Ectodermal cell (in vitro differentiated cells): ENCODE measurements at regions not wholly inside any gene's neighbourhood (a gene's known extent, or its start where the extent isn't known, plus 50 kb on each side); places are given as distances from the start of the nearest gene placed in this dataset.
"Not testable (repeated sequence)": the region's sequence is repeated elsewhere in the genome, so short reads cannot be mapped to it uniquely, and the experiment has no call there.

Source experiments
- H3K27ac ChIP-seq: 2 replicates; pipeline ENCODE4 v1.7.0; 2013; ENCODE audit warnings: mild to moderate bottlenecking, low read depth, low read length; ENCODE audit not compliant: insufficient read depth, poor library complexity, severe bottlenecking
- H3K27me3 ChIP-seq: 2 replicates; pipeline ENCODE4 v1.7.0; 2013; ENCODE audit warnings: mild to moderate bottlenecking, low read length; ENCODE audit not compliant: insufficient read depth, control insufficient read depth, poor library complexity, severe bottlenecking
- H3K36me3 ChIP-seq: one replicate; pipeline ENCODE4 v1.7.0; 2013; ENCODE audit warnings: low read length; ENCODE audit not compliant: control insufficient read depth, insufficient read depth
- H3K4me1 ChIP-seq: one replicate; pipeline ENCODE4 v1.7.0; 2013; ENCODE audit warnings: low read length; ENCODE audit not compliant: control insufficient read depth, insufficient read depth
- H3K4me3 ChIP-seq: 2 replicates; pipeline ENCODE4 v1.7.0; 2013; ENCODE audit warnings: low read depth, low read length, control low read depth; ENCODE audit not compliant: insufficient read depth
- H3K9me3 ChIP-seq: 2 replicates; pipeline ENCODE4 v1.7.0; 2013; ENCODE audit warnings: mild to moderate bottlenecking, low read length, moderate library complexity; ENCODE audit not compliant: control insufficient read depth
- WGBS, 2 experiments: methylation state at CpG; one replicate each; pipeline ENCODE4 v1.1.7; 2013; ENCODE audit warnings: missing lambda C conversion rate in 2 of 2; 5-methylcytosine and 5-hydroxymethylcytosine counted together

DNA sequence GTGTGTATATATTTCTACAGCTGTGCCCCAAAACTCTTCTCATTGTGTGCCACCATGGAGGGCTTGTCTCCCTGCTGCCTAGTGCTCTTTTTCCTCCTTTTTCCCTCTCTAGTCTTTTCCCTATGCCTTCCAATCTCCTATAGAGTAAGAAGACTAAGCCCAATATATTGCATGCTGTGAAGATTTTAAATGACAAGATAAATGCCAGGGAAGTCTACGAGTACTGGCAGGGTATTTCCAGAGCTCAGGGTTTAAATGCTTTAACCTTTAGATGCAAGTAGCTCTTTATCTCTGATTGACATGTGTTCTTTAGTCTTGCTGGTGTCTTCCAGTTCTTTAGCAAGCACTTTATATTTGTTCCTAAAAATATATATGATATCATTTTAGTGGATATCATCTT, 200.7 kb downstream of the SLITRK1 start:
- H3K36me3 ChIP-seq = no peaks in the 10 kb centered on the region
- 18 to 32% methylated on average over 1 of the region's 1 CpG for WGBS, 2 experiments
- H3K9me3 ChIP-seq = no peaks in the 10 kb centered on the region
- H3K27me3 ChIP-seq = no peaks in the 10 kb centered on the region
- no peaks in the 10 kb centered on the region for H3K4me1 ChIP-seq
- H3K4me3 ChIP-seq = no peak overlapping the region
- no peak overlapping the region for H3K27ac ChIP-seq

DNA sequence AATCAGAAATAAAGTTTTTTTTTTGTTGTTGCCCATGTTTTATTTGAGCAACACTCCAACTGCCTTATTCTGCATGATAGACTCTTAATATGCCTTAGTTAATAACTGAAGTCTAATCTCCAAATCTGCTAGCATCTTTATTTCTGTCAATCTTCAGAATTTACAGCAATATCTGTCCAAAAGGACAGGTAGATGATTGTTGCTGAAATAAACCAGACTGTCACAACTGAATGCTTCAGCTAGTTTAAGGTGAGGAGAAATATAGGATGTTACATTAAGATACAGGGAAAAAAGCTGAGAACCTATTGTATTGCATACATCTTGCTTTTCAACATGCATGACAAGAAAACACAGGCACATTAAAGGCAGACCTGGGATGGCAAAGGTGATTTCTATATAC, 204.3 kb downstream of the SLITRK1 start:
- no peaks in the 10 kb centered on the region for H3K9me3 ChIP-seq
- no peaks in the 10 kb centered on the region for H3K36me3 ChIP-seq
- H3K27ac ChIP-seq = no peak overlapping the region
- H3K4me1 ChIP-seq = no peaks in the 10 kb centered on the region
- no peak overlapping the region for H3K4me3 ChIP-seq
- H3K27me3 ChIP-seq = no peaks in the 10 kb centered on the region

DNA sequence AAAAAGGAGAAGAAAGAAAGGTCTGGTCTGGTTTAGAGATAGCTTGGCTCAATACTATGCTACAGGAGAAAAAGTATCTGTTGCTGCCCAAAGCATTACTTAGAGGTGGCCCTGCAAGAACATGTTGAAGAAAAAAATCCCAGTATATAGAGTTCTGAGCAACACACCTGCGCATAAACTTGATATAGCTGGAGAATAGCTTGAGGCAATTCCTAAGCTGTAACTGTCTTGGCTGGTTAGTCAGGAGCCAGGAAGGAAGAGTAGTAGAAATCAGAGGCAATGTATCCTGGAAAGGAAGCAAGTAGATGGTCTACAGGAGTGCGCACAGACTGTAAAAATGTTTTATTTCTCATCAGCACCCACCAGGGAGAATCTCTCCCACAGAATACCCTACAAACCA, 209.7 kb downstream of the SLITRK1 start:
- 95 to 99% methylated on average over 2 of the region's 2 CpGs for WGBS, 2 experiments
- H3K27ac ChIP-seq = no peak overlapping the region
- H3K4me3 ChIP-seq = no peak overlapping the region
- H3K36me3 ChIP-seq = no peaks in the 10 kb centered on the region
- H3K9me3 ChIP-seq = no peaks in the 10 kb centered on the region
- H3K4me1 ChIP-seq = no peaks in the 10 kb centered on the region
- no peaks in the 10 kb centered on the region for H3K27me3 ChIP-seq

DNA sequence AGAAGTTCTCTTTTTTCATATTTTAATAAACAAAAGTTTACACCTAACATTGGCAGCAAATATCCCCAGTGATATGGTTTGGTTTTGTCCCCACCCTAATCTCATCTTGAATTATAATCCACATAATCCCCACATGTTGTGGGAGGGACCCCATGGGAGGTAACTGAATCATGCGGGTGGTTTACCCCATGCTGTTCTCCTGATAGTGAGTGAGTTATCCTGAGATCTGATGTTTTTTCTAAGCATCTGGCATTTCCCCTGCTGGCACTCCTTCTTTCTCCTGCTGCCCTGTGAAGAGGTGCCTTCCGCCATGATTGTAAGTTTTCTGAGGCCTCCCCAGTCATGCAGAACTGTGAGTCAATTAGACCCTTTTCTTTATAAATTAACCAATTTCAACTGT, 214.7 kb downstream of the SLITRK1 start:
- H3K9me3 ChIP-seq = no peaks in the 10 kb centered on the region
- no peak overlapping the region for H3K27ac ChIP-seq
- WGBS, 2 experiments = 82 to 91% methylated on average over 2 of the region's 2 CpGs
- H3K27me3 ChIP-seq = no peaks in the 10 kb centered on the region
- H3K4me1 ChIP-seq = no peaks in the 10 kb centered on the region
- H3K4me3 ChIP-seq = no peak overlapping the region
- no peaks in the 10 kb centered on the region for H3K36me3 ChIP-seq

DNA sequence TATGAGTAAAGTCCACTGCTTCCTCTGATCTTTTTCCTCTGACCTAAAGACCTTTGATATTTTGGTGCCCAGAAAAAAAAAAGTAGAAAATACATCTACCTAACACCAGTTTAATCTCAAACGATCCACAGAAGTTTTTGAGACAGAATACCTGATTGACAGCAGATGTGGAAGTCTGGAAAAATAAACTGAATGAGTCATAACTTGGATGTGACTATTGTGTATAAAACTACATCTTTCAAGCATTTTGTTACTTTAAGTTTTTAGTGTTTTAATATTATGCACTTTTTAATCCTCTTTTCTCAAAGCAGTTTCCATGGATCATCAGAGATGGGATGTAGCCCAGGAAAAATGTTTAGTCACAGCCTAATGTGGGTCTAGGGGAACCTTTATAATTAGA, 216.1 kb downstream of the SLITRK1 start:
- no peak overlapping the region for H3K27ac ChIP-seq
- H3K4me1 ChIP-seq = no peaks in the 10 kb centered on the region
- no CpG with 5 or more reads among the region's 1 CpG for WGBS, 2 experiments
- no peaks in the 10 kb centered on the region for H3K36me3 ChIP-seq
- no peaks in the 10 kb centered on the region for H3K27me3 ChIP-seq
- H3K4me3 ChIP-seq = no peak overlapping the region
- H3K9me3 ChIP-seq = no peaks in the 10 kb centered on the region

DNA sequence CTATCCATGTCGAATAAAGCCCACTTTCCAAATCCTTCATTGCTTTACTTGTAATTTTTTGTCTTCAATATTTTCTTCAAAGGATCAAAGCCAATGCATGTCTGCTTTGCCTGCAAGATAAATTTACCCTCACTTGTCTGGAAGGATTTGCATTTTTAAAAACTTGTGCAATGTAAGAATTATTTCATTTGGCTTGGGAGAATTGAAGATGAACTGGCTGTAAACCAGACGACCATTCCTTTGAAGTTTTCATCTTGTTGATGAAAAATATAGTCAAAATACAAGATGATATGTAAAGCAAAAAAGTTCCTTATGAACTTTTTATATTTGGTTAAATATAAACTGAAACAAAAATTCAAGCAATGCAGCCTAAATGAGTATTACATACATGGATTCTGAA, 225.0 kb downstream of the SLITRK1 start:
- WGBS, 2 experiments = 75 to 87% methylated on average over 2 of the region's 2 CpGs
- no peak overlapping the region for H3K4me3 ChIP-seq
- no peak overlapping the region for H3K27ac ChIP-seq
- no peaks in the 10 kb centered on the region for H3K36me3 ChIP-seq
- no peaks in the 10 kb centered on the region for H3K27me3 ChIP-seq
- no peaks in the 10 kb centered on the region for H3K9me3 ChIP-seq
- no peaks in the 10 kb centered on the region for H3K4me1 ChIP-seq

DNA sequence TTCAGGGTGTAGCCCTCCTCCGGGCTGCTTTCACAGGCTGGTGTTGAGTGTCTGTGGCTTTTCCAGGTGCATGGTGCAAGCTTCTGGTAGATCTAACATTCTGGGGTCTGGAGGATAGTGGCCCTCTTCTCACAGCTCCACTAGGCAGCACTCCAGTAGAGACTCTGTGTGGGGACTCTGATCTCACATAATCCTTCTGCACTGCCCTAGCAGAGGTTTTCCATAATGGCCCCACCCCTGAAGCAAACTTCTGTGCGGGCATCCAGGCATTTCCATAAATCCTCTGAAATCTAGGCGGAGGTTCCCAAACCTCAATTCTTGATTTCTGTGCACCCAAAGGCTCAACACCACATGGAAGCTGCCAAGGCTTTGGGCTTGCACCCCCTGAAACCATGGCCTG, 239.7 kb downstream of the SLITRK1 start:
- H3K36me3 ChIP-seq, H3K9me3 ChIP-seq, H3K4me1 ChIP-seq, H3K27ac ChIP-seq, H3K4me3 ChIP-seq, H3K27me3 ChIP-seq: not testable (repeated sequence)
- WGBS, 2 experiments = 63 to 65% methylated on average over 3 of the region's 3 CpGs

DNA sequence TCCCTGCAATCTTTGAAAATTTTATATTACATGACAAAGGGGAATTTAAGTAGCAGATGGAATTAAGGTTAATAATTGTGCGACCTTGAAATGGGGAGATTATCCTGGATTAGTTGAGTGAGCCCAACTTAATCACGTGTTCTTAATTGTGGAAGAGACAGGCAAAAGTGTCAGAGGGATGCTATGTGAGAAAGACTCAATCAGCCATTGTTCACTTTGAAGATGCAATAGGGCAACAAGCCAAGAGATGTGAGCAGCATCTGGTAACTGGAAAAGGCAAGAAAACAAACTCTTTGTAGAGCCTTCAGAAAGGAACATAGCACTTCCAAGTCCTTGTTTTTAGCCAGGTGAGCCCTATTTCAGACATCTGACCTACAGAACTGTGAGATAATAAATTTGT, 247.7 kb downstream of the SLITRK1 start:
- WGBS, 2 experiments = 93 to 97% methylated on average over 2 of the region's 2 CpGs
- Histone ChIP-seq H3K4me1 (no peaks in the 10 kb centered on the region), H3K27me3 (no peaks in the 10 kb centered on the region), H3K27ac (no peak overlapping the region), H3K9me3 (no peaks in the 10 kb centered on the region), H3K4me3 (no peak overlapping the region), H3K36me3 (no peaks in the 10 kb centered on the region)

DNA sequence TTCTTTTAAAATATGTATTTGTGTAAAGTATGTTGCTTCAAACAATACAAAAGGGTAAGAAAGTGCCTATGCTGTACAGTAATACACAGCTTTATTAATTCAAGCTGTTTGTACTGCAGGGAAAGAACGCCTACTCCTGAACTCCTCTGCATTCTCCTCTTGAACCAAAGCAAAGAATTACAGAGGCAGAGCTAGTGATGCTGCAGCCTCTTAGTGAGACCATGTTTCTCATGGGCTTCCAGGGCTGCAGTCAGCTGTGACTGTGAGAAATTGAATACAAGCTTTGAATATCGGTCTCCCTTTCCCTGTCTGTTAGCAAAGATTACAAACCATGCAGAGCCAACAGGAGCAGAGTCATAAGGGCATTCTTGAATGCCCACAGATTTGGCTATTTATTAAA, 248.5 kb downstream of the SLITRK1 start:
- 94 to 97% methylated on average over 2 of the region's 2 CpGs for WGBS, 2 experiments
- H3K4me3 ChIP-seq = no peak overlapping the region
- H3K27ac ChIP-seq = no peak overlapping the region
- H3K4me1 ChIP-seq = no peaks in the 10 kb centered on the region
- no peaks in the 10 kb centered on the region for H3K27me3 ChIP-seq
- H3K36me3 ChIP-seq = no peaks in the 10 kb centered on the region
- no peaks in the 10 kb centered on the region for H3K9me3 ChIP-seq

DNA sequence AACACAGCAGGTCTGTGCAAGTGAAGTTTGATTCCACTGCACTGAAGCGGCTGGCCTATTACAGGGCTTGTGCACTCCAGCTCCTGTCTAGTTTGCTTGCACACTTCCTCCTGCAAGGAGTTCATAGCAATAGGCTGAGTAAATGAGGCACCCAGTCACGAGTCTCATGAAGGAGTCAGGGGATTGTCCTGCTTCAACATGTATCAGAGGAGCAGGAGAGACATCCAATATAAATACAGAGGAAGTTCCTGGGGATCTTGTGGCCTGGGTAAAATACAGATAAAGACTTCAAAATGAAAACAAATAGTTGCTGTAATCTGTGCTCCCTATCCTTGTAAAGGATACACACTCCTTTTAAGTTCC, 259.9 kb downstream of the SLITRK1 start:
- H3K27me3 ChIP-seq = no peaks in the 10 kb centered on the region
- H3K36me3 ChIP-seq = no peaks in the 10 kb centered on the region
- no peak overlapping the region for H3K4me3 ChIP-seq
- H3K27ac ChIP-seq = no peak overlapping the region
- 89 to 92% methylated on average over 2 of the region's 2 CpGs for WGBS, 2 experiments
- no peaks in the 10 kb centered on the region for H3K9me3 ChIP-seq
- no peaks in the 10 kb centered on the region for H3K4me1 ChIP-seq

DNA sequence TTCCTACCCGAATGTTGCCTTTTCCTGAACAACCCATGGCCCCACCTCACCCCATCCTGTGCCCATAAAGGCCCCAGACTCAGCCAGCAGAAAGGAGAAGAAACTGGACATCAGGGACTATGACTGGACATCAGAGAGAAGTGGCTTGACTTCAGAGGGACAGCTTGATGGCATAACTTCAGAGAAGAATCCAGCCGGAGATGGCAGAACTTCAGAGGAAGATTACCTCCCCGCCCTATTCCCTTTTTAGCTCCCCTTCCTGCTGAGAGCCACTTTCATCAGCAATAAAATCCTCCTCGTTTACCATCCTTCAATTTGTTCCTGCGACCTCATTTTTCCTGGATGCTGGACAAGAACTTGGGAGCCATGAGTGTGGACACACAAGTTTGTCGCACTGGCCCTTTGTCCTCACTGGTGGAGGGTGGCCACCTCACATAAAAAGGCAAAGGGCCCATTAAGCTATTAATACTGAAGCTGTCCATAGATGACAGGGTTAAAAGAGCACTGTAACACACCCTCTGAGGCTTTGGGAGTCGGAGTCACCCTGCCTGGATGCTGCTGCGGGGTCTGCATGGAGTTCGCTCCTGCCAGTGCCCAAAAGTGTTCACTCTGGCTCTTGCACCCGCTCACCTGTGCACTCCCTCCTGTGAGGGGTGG, 260.4 kb downstream of the SLITRK1 start:
- WGBS, 2 experiments = 92 to 98% methylated on average over 10 of the region's 10 CpGs
- Histone ChIP-seq H3K27ac (no peak overlapping the region), H3K4me3 (no peak overlapping the region)

More for the DNA sequence above, 260.4 kb downstream of the SLITRK1 start:
- Histone ChIP-seq H3K4me1 (no peaks in the 10 kb centered on the region), H3K9me3 (no peaks in the 10 kb centered on the region), H3K36me3 (no peaks in the 10 kb centered on the region), H3K27me3 (no peaks in the 10 kb centered on the region)
